Osteoblast (primary cell): ENCODE measurements at regions not wholly inside any gene's neighbourhood (a gene's known extent, or its start where the extent isn't known, plus 50 kb on each side); places are given as distances from the start of the nearest gene placed in this dataset.

Experiments
- DNase-seq: peaks from one replicate; pipeline ENCODE4 v3.0.0; 2011; ENCODE audit warnings: low spot score, mixed read lengths; ENCODE audit not compliant: insufficient read length; ENCODE audit errors: missing footprints
- H2AFZ ChIP-seq: 2 replicates; pipeline ENCODE4 v1.6.0; 2011; ENCODE audit warnings: mild to moderate bottlenecking, low read length
- H3K27ac ChIP-seq: 2 replicates; pipeline ENCODE4 v1.5.1; 2011; ENCODE audit warnings: mild to moderate bottlenecking, low read depth, low read length, moderate library complexity
- H3K27me3 ChIP-seq: 2 replicates; pipeline ENCODE4 v1.6.0; 2012; ENCODE audit warnings: mild to moderate bottlenecking, control low read depth, inconsistent platforms, low read length, moderate library complexity; ENCODE audit not compliant: insufficient read depth
- H3K36me3 ChIP-seq: 2 replicates; pipeline ENCODE4 v1.5.1; 2011; ENCODE audit warnings: mild to moderate bottlenecking, low read length, control low read depth, moderate library complexity; ENCODE audit not compliant: insufficient read depth
- H3K4me1 ChIP-seq: 2 replicates; pipeline ENCODE4 v1.5.1; 2011; ENCODE audit warnings: mild to moderate bottlenecking, low read length, control low read depth, moderate library complexity; ENCODE audit not compliant: insufficient read depth
- H3K4me2 ChIP-seq: 2 replicates; pipeline ENCODE4 v1.6.0; 2011; ENCODE audit warnings: mild to moderate bottlenecking, low read length; ENCODE audit not compliant: insufficient read depth
- H3K4me3 ChIP-seq: fragments of 200-600 bp; sonication (generic); 3 replicates; pipeline ENCODE4 v1.5.1; 2012; ENCODE audit warnings: mild to moderate bottlenecking, low read length, inconsistent platforms; ENCODE audit not compliant: insufficient read depth
- H3K79me2 ChIP-seq: 2 replicates; pipeline ENCODE4 v1.6.0; 2012; ENCODE audit warnings: mild to moderate bottlenecking, low read length, control low read depth, inconsistent platforms; ENCODE audit not compliant: insufficient read depth
- H3K9me3 ChIP-seq: 2 replicates; pipeline ENCODE4 v1.5.1; 2011; ENCODE audit warnings: low read depth, low read length, control low read depth
- H4K20me1 ChIP-seq: 2 replicates; pipeline ENCODE4 v1.6.0; 2012; ENCODE audit warnings: mild to moderate bottlenecking, low read length, control low read depth; ENCODE audit not compliant: insufficient read depth
- TF ChIP-seq, protein P1 (sequence below): IDR thresholded peaks from 2 replicates; pipeline ENCODE4 v1.5.1; 2011; ENCODE audit warnings: mild to moderate bottlenecking, low read depth, low read length, moderate library complexity; ENCODE audit errors: extremely low read depth

DNA sequence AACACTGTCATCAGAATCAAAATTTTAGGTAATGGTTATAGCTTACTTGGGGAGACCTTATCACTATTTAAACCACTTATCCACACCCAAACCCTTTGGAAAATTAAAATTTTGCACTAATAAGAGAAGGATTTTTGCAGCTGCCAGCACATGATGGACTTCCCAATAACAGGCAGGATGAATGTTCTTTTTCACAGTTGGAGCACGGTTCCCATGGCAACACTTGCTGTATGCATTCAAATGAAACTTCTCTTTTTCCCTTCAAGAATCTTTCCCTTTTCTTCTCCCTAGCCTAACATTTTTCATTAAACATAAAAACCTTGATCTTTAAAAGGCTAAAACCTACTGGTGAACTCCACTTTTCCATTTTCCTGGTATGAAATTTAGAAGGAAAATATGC is 768.2 kb downstream of the KCTD8 start:
- no peak overlapping the region for H2AFZ ChIP-seq
- TF ChIP-seq, protein P1, sequence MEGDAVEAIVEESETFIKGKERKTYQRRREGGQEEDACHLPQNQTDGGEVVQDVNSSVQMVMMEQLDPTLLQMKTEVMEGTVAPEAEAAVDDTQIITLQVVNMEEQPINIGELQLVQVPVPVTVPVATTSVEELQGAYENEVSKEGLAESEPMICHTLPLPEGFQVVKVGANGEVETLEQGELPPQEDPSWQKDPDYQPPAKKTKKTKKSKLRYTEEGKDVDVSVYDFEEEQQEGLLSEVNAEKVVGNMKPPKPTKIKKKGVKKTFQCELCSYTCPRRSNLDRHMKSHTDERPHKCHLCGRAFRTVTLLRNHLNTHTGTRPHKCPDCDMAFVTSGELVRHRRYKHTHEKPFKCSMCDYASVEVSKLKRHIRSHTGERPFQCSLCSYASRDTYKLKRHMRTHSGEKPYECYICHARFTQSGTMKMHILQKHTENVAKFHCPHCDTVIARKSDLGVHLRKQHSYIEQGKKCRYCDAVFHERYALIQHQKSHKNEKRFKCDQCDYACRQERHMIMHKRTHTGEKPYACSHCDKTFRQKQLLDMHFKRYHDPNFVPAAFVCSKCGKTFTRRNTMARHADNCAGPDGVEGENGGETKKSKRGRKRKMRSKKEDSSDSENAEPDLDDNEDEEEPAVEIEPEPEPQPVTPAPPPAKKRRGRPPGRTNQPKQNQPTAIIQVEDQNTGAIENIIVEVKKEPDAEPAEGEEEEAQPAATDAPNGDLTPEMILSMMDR = no peak
- no peak overlapping the region for H3K27ac ChIP-seq
- no peak overlapping the region for H3K4me2 ChIP-seq
- no peaks in the 10 kb centered on the region for H3K36me3 ChIP-seq
- DNase-seq = no peak
- H3K4me1 ChIP-seq = no peaks in the 10 kb centered on the region
- H3K9me3 ChIP-seq = no peaks in the 10 kb centered on the region
- no peaks in the 10 kb centered on the region for H3K27me3 ChIP-seq
- no peak overlapping the region for H3K4me3 ChIP-seq
- H3K79me2 ChIP-seq = no peaks in the 10 kb centered on the region
- no peaks in the 10 kb centered on the region for H4K20me1 ChIP-seq

DNA sequence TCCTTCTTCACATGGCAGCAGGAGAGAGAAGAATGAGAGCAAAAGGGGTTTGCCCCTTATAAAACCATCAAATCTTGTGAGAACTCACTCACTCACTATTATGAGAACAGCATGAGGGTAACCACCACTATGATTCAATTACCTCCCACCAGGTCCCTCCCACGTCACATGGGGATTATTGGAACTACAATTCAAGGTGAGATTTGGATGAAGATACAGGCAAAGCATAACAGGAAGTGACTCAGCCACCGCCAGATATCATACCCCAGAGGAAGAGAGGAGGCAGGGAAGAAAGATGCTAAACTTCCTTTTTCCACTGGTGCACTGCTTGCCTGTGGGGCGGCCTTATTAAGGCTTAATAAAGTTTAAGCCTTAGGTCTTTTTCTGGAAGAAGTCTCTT is 766.1 kb downstream of the KCTD8 start:
- no peaks in the 10 kb centered on the region for H3K27me3 ChIP-seq
- H4K20me1 ChIP-seq = no peaks in the 10 kb centered on the region
- no peaks in the 10 kb centered on the region for H3K79me2 ChIP-seq
- H3K4me2 ChIP-seq = no peak overlapping the region
- DNase-seq = no peak
- no peaks in the 10 kb centered on the region for H3K4me1 ChIP-seq
- TF ChIP-seq, protein P1 = no peak
- no peak overlapping the region for H2AFZ ChIP-seq
- no peak overlapping the region for H3K4me3 ChIP-seq
- no peak overlapping the region for H3K27ac ChIP-seq
- no peaks in the 10 kb centered on the region for H3K36me3 ChIP-seq
- no peaks in the 10 kb centered on the region for H3K9me3 ChIP-seq

DNA sequence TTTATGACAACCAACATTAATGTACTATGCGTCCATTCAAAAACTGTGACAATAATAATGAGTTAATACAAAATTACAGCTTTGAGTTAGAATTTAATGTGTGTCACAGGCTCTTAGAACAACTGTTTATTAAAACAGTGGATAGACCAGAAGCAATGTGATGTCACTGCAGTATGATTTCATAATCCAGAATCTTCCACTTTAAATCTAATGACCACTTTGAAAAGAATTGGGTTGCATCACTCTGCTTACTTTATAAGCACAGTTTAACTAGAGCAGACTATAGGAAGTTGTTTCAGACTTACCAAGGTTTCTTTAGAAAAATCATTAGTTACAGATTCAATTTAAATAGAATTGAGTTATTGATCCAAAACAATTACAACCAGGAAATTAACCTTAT is 758.5 kb downstream of the KCTD8 start:
- no peaks in the 10 kb centered on the region for H3K27me3 ChIP-seq
- no peak overlapping the region for H3K27ac ChIP-seq
- no peaks in the 10 kb centered on the region for H3K79me2 ChIP-seq
- H3K4me2 ChIP-seq = no peak overlapping the region
- H2AFZ ChIP-seq = no peak overlapping the region
- H3K4me3 ChIP-seq = no peak overlapping the region
- H3K36me3 ChIP-seq = no peaks in the 10 kb centered on the region
- DNase-seq = no peak
- H3K4me1 ChIP-seq = no peaks in the 10 kb centered on the region
- TF ChIP-seq, protein P1 = no peak
- no peaks in the 10 kb centered on the region for H3K9me3 ChIP-seq
- no peaks in the 10 kb centered on the region for H4K20me1 ChIP-seq

DNA sequence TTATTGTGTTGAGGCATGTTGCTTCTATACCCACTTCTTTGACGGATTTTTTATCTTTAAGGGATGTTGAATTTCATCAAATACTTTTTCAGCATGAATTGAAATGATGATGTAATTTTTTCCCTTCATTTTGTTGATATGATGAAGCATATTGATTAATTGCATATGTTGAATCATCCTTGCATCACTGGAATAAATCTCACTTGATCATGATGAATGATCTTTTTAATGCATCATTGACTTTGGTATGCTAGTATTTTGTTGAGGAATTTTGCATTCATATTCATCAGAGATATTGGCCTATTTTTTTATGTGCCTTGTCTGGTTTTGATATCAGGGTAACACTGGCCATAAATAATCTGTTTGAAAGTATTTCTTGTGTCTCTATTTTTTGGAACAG is 754.7 kb downstream of the KCTD8 start:
- Histone ChIP-seq H3K27me3 (no peaks in the 10 kb centered on the region), H3K79me2 (no peaks in the 10 kb centered on the region), H4K20me1 (no peaks in the 10 kb centered on the region), H3K27ac (no peak overlapping the region), H3K4me3 (no peak overlapping the region), H3K4me2 (no peak overlapping the region), H3K4me1 (no peaks in the 10 kb centered on the region), H3K36me3 (no peaks in the 10 kb centered on the region), H3K9me3 (peaks cover 2% of the 10 kb centered on the region), H2AFZ (no peak overlapping the region)
- DNase-seq = no peak
- TF ChIP-seq, protein P1 = no peak
